ENCODE measurements at regions not wholly inside any gene's neighbourhood (a gene's known extent, or its start where the extent isn't known, plus 50 kb on each side); places are given as distances from the start of the nearest gene placed in this dataset.

- TF ChIP-seq POLR2AphosphoS5 (IDR thresholded peaks at IDR 0.05; ENCODE audit: low read depth) (no peak), SPI1 (IDR thresholded peaks at IDR 0.05; ENCODE audit: borderline replicate concordance, low read depth) (no peak), CTCF (IDR thresholded peaks at IDR 0.05; ENCODE audit: insufficient read depth, low read length) (no peak), REST (IDR thresholded peaks at IDR 0.05; ENCODE audit: insufficient replicate concordance, low read depth) (no peak)
- Histone ChIP-seq H3K4me3 (replicated peaks; ENCODE audit: insufficient read depth, low read length) (no peak overlapping the region), H3K27ac (replicated peaks) (no peak overlapping the region), H3K27me3 (ENCODE audit: insufficient read depth, poor library complexity, severe bottlenecking) (no peaks in the 10 kb centered on the region)
- no peak for DNase-seq (ENCODE audit: low read depth in 1 of 2, low spot score in 1 of 2)
Measured at GRCh38 chr3:104137116-104137515, 1229.6 kb upstream of the ALCAM start.

DNA sequence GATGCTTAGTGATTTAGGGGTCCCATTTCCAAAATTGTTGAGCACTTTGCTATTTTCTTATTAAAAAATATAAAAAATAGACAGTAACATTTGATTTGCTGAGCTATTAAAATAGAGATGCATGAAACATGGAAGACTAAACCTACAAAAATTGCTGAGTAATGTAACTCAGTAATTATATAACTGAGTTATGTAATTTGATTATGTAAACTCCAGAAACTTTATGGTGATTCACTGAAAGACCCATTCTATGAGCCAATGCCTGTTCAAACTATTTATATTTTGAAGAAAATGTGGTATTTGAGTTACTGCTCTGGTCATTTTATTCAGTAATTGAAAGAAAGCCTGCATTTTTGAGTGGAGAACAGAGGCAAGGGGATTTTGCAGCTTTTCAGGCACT lies 1221.5 kb upstream of the ALCAM start:
- DNase-seq (ENCODE audit: low read depth in 1 of 2, low spot score in 1 of 2): no peak
- H3K27me3 ChIP-seq (ENCODE audit: insufficient read depth, poor library complexity, severe bottlenecking): no peaks in the 10 kb centered on the region
- no peak overlapping the region for H3K4me3 ChIP-seq (replicated peaks; ENCODE audit: insufficient read depth, low read length)
- TF ChIP-seq POLR2AphosphoS5 (IDR thresholded peaks at IDR 0.05; ENCODE audit: low read depth): no peak
- no peak overlapping the region for H3K27ac ChIP-seq (replicated peaks)

- no peaks in the 10 kb centered on the region for H3K27me3 ChIP-seq (ENCODE audit: insufficient read depth, poor library complexity, severe bottlenecking)
- no peak for TF ChIP-seq POLR2AphosphoS5 (IDR thresholded peaks at IDR 0.05; ENCODE audit: low read depth)
- no peak for TF ChIP-seq REST (IDR thresholded peaks at IDR 0.05; ENCODE audit: insufficient replicate concordance, low read depth)
- TF ChIP-seq CTCF (IDR thresholded peaks at IDR 0.05; ENCODE audit: insufficient read depth, low read length): no peak
- no peak for TF ChIP-seq SPI1 (IDR thresholded peaks at IDR 0.05; ENCODE audit: borderline replicate concordance, low read depth)
- TF ChIP-seq GABPA (IDR thresholded peaks at IDR 0.05; ENCODE audit: low read depth): no peak
- no peak for DNase-seq (ENCODE audit: low read depth in 1 of 2, low spot score in 1 of 2)
Measured at GRCh38 chr3:104149154-104149553, 1217.6 kb upstream of the ALCAM start.

DNA sequence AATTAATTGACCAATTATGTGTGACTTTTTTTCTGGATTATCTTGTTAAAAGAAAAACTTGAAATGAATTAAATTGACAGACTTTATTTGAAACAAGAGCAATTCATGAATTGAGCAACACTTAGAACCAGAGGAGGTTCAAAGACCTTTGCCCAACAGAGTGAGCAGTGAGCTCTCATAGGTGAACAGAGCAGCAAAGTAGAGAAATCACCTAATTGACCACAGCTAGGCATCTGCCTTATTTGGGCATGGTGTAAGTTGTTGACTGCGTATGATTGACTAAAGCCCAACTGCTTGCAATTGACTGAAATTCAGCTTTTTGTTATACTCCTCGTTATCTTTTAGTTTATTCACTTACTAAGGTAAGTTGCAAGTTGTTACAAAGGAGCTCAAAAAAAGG lies 1216.0 kb upstream of the ALCAM start:
- Histone ChIP-seq H3K27me3 (ENCODE audit: insufficient read depth, poor library complexity, severe bottlenecking) (no peaks in the 10 kb centered on the region), H3K27ac (replicated peaks) (no peak overlapping the region), H3K4me3 (replicated peaks; ENCODE audit: insufficient read depth, low read length) (no peak overlapping the region)
- no peak for DNase-seq (ENCODE audit: low read depth in 1 of 2, low spot score in 1 of 2)
- TF ChIP-seq REST (IDR thresholded peaks at IDR 0.05; ENCODE audit: insufficient replicate concordance, low read depth) (no peak), SPI1 (IDR thresholded peaks at IDR 0.05; ENCODE audit: borderline replicate concordance, low read depth) (no peak), GABPA (IDR thresholded peaks at IDR 0.05; ENCODE audit: low read depth) (no peak), CTCF (IDR thresholded peaks at IDR 0.05; ENCODE audit: insufficient read depth, low read length) (no peak), POLR2AphosphoS5 (IDR thresholded peaks at IDR 0.05; ENCODE audit: low read depth) (no peak)

More at GRCh38 chr3:104149154-104149553, 1217.6 kb upstream of the ALCAM start:
- H3K27ac ChIP-seq (replicated peaks): no peak overlapping the region
- H3K4me3 ChIP-seq (replicated peaks; ENCODE audit: insufficient read depth, low read length): no peak overlapping the region

Measured in HL-60 (cell line).